ENCODE measurements at regions not wholly inside any gene's neighbourhood (a gene's known extent, or its start where the extent isn't known, plus 50 kb on each side); places are given as distances from the start of the nearest gene placed in this dataset.

- TF ChIP-seq POU6F1 (CRISPR knock-in tag; IDR thresholded peaks at IDR 0.05; ENCODE audit: borderline replicate concordance, low read depth), result no peak
- TF ChIP-seq ESRRG (CRISPR knock-in tag; IDR thresholded peaks at IDR 0.05), result no peak
- TF ChIP-seq ISL1 (CRISPR knock-in tag; IDR thresholded peaks at IDR 0.05), result no peak
Observed at GRCh38 chr18:64384101-64384500, 235.2 kb upstream of the LINC00305 start (continued).

- no peak for ATAC-seq
- TF ChIP-seq ZNF565 (CRISPR knock-in tag; conservative IDR thresholded peaks at IDR 0.05; ENCODE audit: low read depth), result no peak
- TF ChIP-seq POU6F1 (CRISPR knock-in tag; IDR thresholded peaks at IDR 0.05; ENCODE audit: borderline replicate concordance, low read depth), result no peak
- TF ChIP-seq PPARA (CRISPR knock-in tag; IDR thresholded peaks at IDR 0.05; ENCODE audit: borderline replicate concordance), result no peak
- TF ChIP-seq ARNTL (CRISPR knock-in tag; IDR thresholded peaks at IDR 0.05; ENCODE audit: borderline replicate concordance, low read depth), result no peak
- no peak for TF ChIP-seq TOX (CRISPR knock-in tag; IDR thresholded peaks at IDR 0.05; ENCODE audit: borderline replicate concordance)
- no peak for TF ChIP-seq ZC3H10 (CRISPR knock-in tag; IDR thresholded peaks at IDR 0.05)
- no peak for TF ChIP-seq CREB5 (CRISPR knock-in tag; IDR thresholded peaks at IDR 0.05; ENCODE audit: low read depth)
- TF ChIP-seq GLIS3 (CRISPR knock-in tag; IDR thresholded peaks at IDR 0.05), result no peak
- TF ChIP-seq PATZ1 (CRISPR knock-in tag; IDR thresholded peaks at IDR 0.05; ENCODE audit: borderline replicate concordance), result no peak
- TF ChIP-seq OSR1 (CRISPR knock-in tag; IDR thresholded peaks at IDR 0.05), result no peak
- no peak for TF ChIP-seq ZNF70 (CRISPR knock-in tag; IDR thresholded peaks at IDR 0.05)
Observed at GRCh38 chr18:64380117-64380516, 231.2 kb upstream of the LINC00305 start.

GRCh38 chr18:64379662-64380061 is 230.8 kb upstream of the LINC00305 start:
- TF ChIP-seq ISL1 (CRISPR knock-in tag; IDR thresholded peaks at IDR 0.05) (no peak), ZC3H10 (CRISPR knock-in tag; IDR thresholded peaks at IDR 0.05) (no peak), GLIS3 (CRISPR knock-in tag; IDR thresholded peaks at IDR 0.05) (no peak), SNAI2 (CRISPR knock-in tag; IDR thresholded peaks at IDR 0.05) (no peak), ZFP3 (CRISPR knock-in tag; IDR thresholded peaks at IDR 0.05) (no peak), CSRNP3 (CRISPR knock-in tag; IDR thresholded peaks at IDR 0.05) (no peak), ARNTL (CRISPR knock-in tag; IDR thresholded peaks at IDR 0.05; ENCODE audit: borderline replicate concordance, low read depth) (no peak), POU6F1 (CRISPR knock-in tag; IDR thresholded peaks at IDR 0.05; ENCODE audit: borderline replicate concordance, low read depth) (no peak), CSDC2 (CRISPR knock-in tag; IDR thresholded peaks at IDR 0.05) (no peak), OSR1 (CRISPR knock-in tag; IDR thresholded peaks at IDR 0.05) (no peak)
- no peak for ATAC-seq

GRCh38 chr18:64377446-64377845 is 228.6 kb upstream of the LINC00305 start:
- no peak for ATAC-seq
- TF ChIP-seq CSRNP3 (CRISPR knock-in tag; IDR thresholded peaks at IDR 0.05), result no peak
- TF ChIP-seq ZNF8 (CRISPR knock-in tag; IDR thresholded peaks at IDR 0.05), result no peak
- no peak for TF ChIP-seq ZFP3 (CRISPR knock-in tag; IDR thresholded peaks at IDR 0.05)
- no peak for TF ChIP-seq RARB (CRISPR knock-in tag; IDR thresholded peaks at IDR 0.05)
- TF ChIP-seq GLIS3 (CRISPR knock-in tag; IDR thresholded peaks at IDR 0.05), result no peak
- no peak for TF ChIP-seq PPARA (CRISPR knock-in tag; IDR thresholded peaks at IDR 0.05; ENCODE audit: borderline replicate concordance)
- TF ChIP-seq TCF4 (CRISPR knock-in tag; IDR thresholded peaks at IDR 0.05; ENCODE audit: borderline replicate concordance), result no peak
- TF ChIP-seq CREB5 (CRISPR knock-in tag; IDR thresholded peaks at IDR 0.05; ENCODE audit: low read depth), result no peak
- TF ChIP-seq ESRRG (CRISPR knock-in tag; IDR thresholded peaks at IDR 0.05), result no peak
- no peak for TF ChIP-seq BACH2 (CRISPR knock-in tag; IDR thresholded peaks at IDR 0.05; ENCODE audit: borderline replicate concordance)
- TF ChIP-seq TOX (CRISPR knock-in tag; IDR thresholded peaks at IDR 0.05; ENCODE audit: borderline replicate concordance), result no peak
